ENCODE measurements at regions not wholly inside any gene's neighbourhood (a gene's known extent, or its start where the extent isn't known, plus 50 kb on each side); places are given as distances from the start of the nearest gene placed in this dataset.
A peak's percentile ranks its signal among the peaks of the same experiment; 100 is the strongest.

DNA sequence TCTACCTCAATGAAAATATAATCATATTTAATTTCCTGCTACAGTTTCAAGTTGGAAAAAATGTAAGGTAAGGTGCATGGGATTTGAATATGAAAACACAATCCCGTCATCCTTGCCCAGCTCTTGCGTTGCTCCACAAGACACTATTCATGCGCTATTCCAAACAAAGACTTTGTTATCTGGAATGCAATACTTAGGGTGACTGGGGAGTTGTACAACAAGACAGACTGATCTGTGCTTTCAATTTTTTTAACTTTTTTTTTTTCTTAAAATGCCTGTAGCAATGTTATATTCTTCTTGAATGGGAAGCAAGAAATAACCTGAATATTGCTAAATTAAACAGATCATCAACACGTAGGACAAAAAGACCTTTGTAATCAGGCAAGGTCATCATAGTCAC is 1077.2 kb downstream of the TTLL7 start:
- TF ChIP-seq, protein P1, sequence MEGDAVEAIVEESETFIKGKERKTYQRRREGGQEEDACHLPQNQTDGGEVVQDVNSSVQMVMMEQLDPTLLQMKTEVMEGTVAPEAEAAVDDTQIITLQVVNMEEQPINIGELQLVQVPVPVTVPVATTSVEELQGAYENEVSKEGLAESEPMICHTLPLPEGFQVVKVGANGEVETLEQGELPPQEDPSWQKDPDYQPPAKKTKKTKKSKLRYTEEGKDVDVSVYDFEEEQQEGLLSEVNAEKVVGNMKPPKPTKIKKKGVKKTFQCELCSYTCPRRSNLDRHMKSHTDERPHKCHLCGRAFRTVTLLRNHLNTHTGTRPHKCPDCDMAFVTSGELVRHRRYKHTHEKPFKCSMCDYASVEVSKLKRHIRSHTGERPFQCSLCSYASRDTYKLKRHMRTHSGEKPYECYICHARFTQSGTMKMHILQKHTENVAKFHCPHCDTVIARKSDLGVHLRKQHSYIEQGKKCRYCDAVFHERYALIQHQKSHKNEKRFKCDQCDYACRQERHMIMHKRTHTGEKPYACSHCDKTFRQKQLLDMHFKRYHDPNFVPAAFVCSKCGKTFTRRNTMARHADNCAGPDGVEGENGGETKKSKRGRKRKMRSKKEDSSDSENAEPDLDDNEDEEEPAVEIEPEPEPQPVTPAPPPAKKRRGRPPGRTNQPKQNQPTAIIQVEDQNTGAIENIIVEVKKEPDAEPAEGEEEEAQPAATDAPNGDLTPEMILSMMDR (conservative IDR thresholded peaks at IDR 0.05; ENCODE audit: control insufficient read depth, insufficient read depth, low read depth, low read length): no peak
- no peak for DNase-seq (ENCODE audit: low read depth)

DNA sequence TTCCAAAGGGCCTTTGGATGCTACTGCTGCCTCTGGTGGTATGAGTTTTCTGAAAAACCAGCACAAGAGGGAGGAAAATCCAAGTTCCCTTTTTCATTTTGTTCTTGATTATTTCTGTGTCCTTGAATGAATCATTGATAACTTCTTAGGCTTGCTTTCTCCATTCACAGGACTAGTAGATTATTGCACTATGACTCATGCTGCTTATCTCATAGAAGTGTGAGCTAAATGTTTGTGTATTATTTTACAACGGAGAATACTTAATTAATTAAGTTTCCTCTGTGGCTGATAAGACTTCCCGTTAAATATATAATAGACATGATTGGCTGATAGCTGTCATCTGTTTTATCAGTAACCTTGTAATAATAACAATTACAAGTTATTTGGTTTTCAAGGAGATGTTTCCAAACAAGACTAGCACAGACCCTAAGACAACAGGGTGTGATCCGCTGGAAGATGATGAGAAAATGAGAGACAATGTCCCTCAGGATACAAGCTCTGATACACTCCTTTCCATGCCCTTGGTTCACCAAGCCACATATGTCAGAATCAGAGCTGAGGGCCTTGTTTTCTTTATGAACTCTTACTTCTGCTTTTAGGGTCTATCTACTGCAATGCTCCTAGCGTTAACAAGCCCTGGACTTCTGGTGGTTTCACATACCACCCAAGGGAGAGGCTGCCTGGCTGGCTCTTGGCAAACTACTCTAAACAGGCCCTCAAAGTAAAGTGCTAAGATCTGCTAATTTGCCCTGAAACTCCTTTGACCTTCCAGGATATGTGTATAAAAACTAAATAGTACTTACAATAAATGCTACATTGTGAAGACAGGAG is 1078.3 kb downstream of the TTLL7 start:
- TF ChIP-seq, protein P1 (conservative IDR thresholded peaks at IDR 0.05; ENCODE audit: control insufficient read depth, insufficient read depth, low read depth, low read length): no peak
- peak; percentile 4 for DNase-seq (ENCODE audit: low read depth)
- no peak overlapping the region for H3K4me3 ChIP-seq (ENCODE audit: control insufficient read depth, low read depth, low read length)

More for the DNA sequence above, 1077.2 kb downstream of the TTLL7 start:
- no peak overlapping the region for H3K4me3 ChIP-seq (ENCODE audit: control insufficient read depth, low read depth, low read length)

DNA sequence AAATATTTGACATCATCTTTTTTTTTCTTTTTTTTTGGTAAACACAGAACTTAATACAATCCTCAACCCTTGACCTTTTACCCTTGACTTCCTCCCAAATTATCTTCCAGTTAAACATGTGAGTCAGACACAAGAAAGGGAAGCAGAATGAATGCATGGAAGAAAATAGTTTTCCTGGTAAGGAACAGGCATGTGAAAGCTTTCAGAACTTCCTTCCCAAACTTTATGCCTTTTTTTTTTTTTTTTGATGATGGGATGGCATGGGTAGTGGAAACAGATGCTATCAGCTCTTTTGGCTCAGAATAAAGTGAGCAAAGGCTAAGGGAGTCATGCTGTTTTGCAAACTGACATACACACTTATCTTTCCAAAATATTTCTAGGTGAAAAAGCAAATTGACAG is 1079.1 kb downstream of the TTLL7 start:
- TF ChIP-seq, protein P1 (conservative IDR thresholded peaks at IDR 0.05; ENCODE audit: control insufficient read depth, insufficient read depth, low read depth, low read length): no peak
- DNase-seq (ENCODE audit: low read depth): no peak
- H3K4me3 ChIP-seq (ENCODE audit: control insufficient read depth, low read depth, low read length): no peak overlapping the region

DNA sequence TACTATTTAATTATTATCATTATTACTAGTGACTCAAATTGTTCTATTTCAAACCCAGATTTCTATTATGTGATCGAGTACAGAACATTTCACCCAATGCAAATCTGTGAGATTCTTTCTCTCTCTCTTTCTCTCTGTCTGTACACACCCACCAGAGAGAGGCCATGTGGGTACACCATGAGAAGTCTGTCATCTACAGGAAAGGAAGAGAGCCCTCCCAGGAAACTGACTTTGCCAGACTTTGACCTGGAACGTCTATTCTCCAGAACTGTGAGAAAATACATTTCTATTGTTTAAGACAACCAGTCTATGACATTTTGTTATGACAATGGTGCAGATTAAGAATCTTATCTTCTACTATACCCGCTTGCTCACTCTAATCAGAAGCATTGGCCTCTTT is 1091.6 kb downstream of the TTLL7 start:
- no peak for DNase-seq (ENCODE audit: low read depth)
- TF ChIP-seq, protein P1 (conservative IDR thresholded peaks at IDR 0.05; ENCODE audit: control insufficient read depth, insufficient read depth, low read depth, low read length): no peak

DNA sequence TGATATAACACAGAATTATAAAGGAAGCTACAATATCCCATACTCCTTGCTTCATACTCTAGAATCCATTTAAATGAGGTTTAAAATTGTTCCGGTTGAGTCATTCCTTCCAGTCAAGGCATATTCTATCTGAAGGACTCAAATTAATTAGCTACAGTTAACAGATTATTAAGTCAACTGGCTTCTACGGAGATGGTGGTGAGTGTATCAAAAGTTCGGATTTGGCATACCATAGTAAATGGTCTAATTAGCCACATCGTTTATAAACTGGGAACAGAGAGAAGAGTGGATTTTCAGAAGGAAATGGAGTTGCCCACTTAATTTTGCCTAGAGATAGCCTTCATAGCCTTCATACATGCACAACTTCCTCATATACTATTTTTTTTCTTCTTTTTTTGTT is 1095.3 kb downstream of the TTLL7 start:
- TF ChIP-seq, protein P1 (conservative IDR thresholded peaks at IDR 0.05; ENCODE audit: control insufficient read depth, insufficient read depth, low read depth, low read length): no peak
- no peak for DNase-seq (ENCODE audit: low read depth)
- H3K4me3 ChIP-seq (ENCODE audit: control insufficient read depth, low read depth, low read length): no peak overlapping the region

More for the DNA sequence above, 1091.6 kb downstream of the TTLL7 start:
- no peak overlapping the region for H3K4me3 ChIP-seq (ENCODE audit: control insufficient read depth, low read depth, low read length)

DNA sequence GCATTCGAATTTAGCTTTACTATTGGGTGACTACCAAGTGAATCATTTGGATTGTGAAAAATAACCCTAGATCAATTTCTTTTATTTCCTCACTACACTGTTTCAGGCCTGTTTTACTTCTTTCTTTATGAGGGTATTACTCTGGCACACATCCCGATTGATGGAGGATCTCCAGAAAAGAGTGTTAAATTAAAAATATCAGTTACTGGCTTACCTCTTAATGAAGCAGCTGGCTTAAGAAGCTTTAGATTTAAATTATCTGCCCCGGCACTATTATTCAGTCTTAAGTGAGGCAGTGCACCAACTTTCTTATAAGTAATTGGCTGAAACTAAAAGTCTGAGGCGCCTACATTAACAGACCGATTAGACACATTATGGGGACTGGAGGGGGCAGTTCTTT is 1097.4 kb downstream of the TTLL7 start:
- TF ChIP-seq, protein P1 (conservative IDR thresholded peaks at IDR 0.05; ENCODE audit: control insufficient read depth, insufficient read depth, low read depth, low read length): no peak
- DNase-seq (ENCODE audit: low read depth): no peak
- H3K4me3 ChIP-seq (ENCODE audit: control insufficient read depth, low read depth, low read length): no peak overlapping the region
